ENCODE measurements at regions not wholly inside any gene's neighbourhood (a gene's known extent, or its start where the extent isn't known, plus 50 kb on each side); places are given as distances from the start of the nearest gene placed in this dataset.
"Not testable (repeated sequence)": the region's sequence is repeated elsewhere in the genome, so short reads cannot be mapped to it uniquely, and the experiment has no call there.

GRCh38 chr2:123636232-123636631 lies 388.9 kb upstream of the CNTNAP5 start:
- DNase-seq (ENCODE audit: insufficient read length, low spot score) (no peak), FAIRE-seq (no peak)
- TF ChIP-seq PAX5 (IDR thresholded peaks at IDR 0.05; ENCODE audit: insufficient read depth, low read length, severe bottlenecking) (no peak), POLR2A (IDR thresholded peaks at IDR 0.05; ENCODE audit: low read depth, low read length) (no peak), POLR2AphosphoS5 (IDR thresholded peaks at IDR 0.05; ENCODE audit: low read depth, low read length) (no peak), TAF1 (IDR thresholded peaks at IDR 0.05; ENCODE audit: low read depth, low read length) (no peak), SPI1 (IDR thresholded peaks at IDR 0.05; ENCODE audit: low read depth, low read length) (no peak), POU2F2 (IDR thresholded peaks at IDR 0.05; ENCODE audit: low read depth, low read length) (no peak)

GRCh38 chr2:123640685-123641335 lies 384.3 kb upstream of the CNTNAP5 start:
- TF ChIP-seq TAF1 (IDR thresholded peaks at IDR 0.05; ENCODE audit: low read depth, low read length) (no peak), POLR2A (IDR thresholded peaks at IDR 0.05; ENCODE audit: low read depth, low read length) (no peak), POLR2AphosphoS5 (IDR thresholded peaks at IDR 0.05; ENCODE audit: low read depth, low read length) (no peak), POU2F2 (IDR thresholded peaks at IDR 0.05; ENCODE audit: low read depth, low read length) (no peak), SPI1 (IDR thresholded peaks at IDR 0.05; ENCODE audit: low read depth, low read length) (no peak), PAX5 (IDR thresholded peaks at IDR 0.05; ENCODE audit: insufficient read depth, low read length, severe bottlenecking) (no peak)
- DNase-seq (ENCODE audit: insufficient read length, low spot score) (no peak), FAIRE-seq (no peak)

GRCh38 chr2:123644053-123644452 lies 381.0 kb upstream of the CNTNAP5 start:
- TF ChIP-seq POU2F2 (IDR thresholded peaks at IDR 0.05; ENCODE audit: low read depth, low read length) = no peak
- TF ChIP-seq POLR2AphosphoS5 (IDR thresholded peaks at IDR 0.05; ENCODE audit: low read depth, low read length) = no peak
- TF ChIP-seq TAF1 (IDR thresholded peaks at IDR 0.05; ENCODE audit: low read depth, low read length) = no peak
- TF ChIP-seq POLR2A (IDR thresholded peaks at IDR 0.05; ENCODE audit: low read depth, low read length) = no peak
- DNase-seq (ENCODE audit: insufficient read length, low spot score) (no peak), FAIRE-seq (no peak)

DNA sequence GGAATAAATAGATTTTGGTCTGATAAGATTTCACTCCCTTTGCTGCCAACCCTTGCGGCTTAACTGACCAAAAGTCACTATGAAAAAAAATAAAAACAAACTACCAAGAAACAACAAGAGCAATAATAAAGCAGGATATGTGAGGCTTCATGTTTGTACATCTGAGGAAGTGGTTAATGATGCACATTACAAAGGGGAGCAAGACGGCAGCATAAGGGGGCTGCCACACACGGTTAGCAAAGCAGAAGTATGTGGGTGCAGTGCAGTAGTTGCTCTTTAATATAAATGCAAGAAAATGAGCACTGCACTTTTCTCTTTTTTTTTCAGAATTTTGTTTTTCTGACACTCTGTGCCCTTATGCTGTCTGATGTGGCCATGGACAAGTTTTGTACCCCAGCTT lies 377.1 kb upstream of the CNTNAP5 start:
- no peak for TF ChIP-seq POLR2AphosphoS5 (IDR thresholded peaks at IDR 0.05; ENCODE audit: low read depth, low read length)
- TF ChIP-seq POLR2A (IDR thresholded peaks at IDR 0.05; ENCODE audit: low read depth, low read length) = no peak
- no peak for TF ChIP-seq PAX5 (IDR thresholded peaks at IDR 0.05; ENCODE audit: insufficient read depth, low read length, severe bottlenecking)
- no peak for TF ChIP-seq TAF1 (IDR thresholded peaks at IDR 0.05; ENCODE audit: low read depth, low read length)
- TF ChIP-seq POU2F2 (IDR thresholded peaks at IDR 0.05; ENCODE audit: low read depth, low read length) = no peak
- no peak for DNase-seq (ENCODE audit: insufficient read length, low spot score)
- FAIRE-seq = no peak

- DNase-seq (ENCODE audit: insufficient read length, low spot score) (no peak), FAIRE-seq (no peak)
- TF ChIP-seq POLR2A (IDR thresholded peaks at IDR 0.05; ENCODE audit: low read depth, low read length) (no peak), POU2F2 (IDR thresholded peaks at IDR 0.05; ENCODE audit: low read depth, low read length) (no peak), PAX5 (IDR thresholded peaks at IDR 0.05; ENCODE audit: insufficient read depth, low read length, severe bottlenecking) (no peak), TAF1 (IDR thresholded peaks at IDR 0.05; ENCODE audit: low read depth, low read length) (no peak), SPI1 (IDR thresholded peaks at IDR 0.05; ENCODE audit: low read depth, low read length) (no peak), POLR2AphosphoS5 (IDR thresholded peaks at IDR 0.05; ENCODE audit: low read depth, low read length) (no peak)
Measured at GRCh38 chr2:123648956-123649355, 376.1 kb upstream of the CNTNAP5 start.

DNA sequence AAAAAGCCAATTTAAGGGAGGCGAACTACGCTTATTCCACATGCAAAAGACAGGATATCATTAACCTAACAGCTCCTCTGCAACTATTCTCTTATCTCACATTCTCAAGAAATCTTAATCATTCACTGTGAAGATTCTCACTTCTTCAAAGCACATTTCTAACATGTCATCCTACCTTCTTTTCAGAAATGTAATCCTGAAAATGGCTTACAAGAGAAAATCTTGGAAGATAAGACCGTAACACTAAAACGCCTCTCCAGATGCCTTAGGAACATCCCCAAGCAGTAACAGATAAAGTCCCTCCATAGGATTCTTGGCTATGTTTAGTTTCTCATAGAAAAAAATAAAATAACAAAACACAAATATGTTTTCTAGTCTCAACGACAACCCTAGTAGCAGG lies 373.9 kb upstream of the CNTNAP5 start:
- DNase-seq (ENCODE audit: insufficient read length, low spot score) (no peak), FAIRE-seq (no peak)
- no peak for TF ChIP-seq POLR2AphosphoS5 (IDR thresholded peaks at IDR 0.05; ENCODE audit: low read depth, low read length)
- TF ChIP-seq SPI1 (IDR thresholded peaks at IDR 0.05; ENCODE audit: low read depth, low read length) = no peak
- no peak for TF ChIP-seq TAF1 (IDR thresholded peaks at IDR 0.05; ENCODE audit: low read depth, low read length)
- no peak for TF ChIP-seq PAX5 (IDR thresholded peaks at IDR 0.05; ENCODE audit: insufficient read depth, low read length, severe bottlenecking)
- no peak for TF ChIP-seq POU2F2 (IDR thresholded peaks at IDR 0.05; ENCODE audit: low read depth, low read length)
- no peak for TF ChIP-seq POLR2A (IDR thresholded peaks at IDR 0.05; ENCODE audit: low read depth, low read length)

GRCh38 chr2:123652320-123652719 lies 372.8 kb upstream of the CNTNAP5 start:
- TF ChIP-seq POLR2A (IDR thresholded peaks at IDR 0.05; ENCODE audit: low read depth, low read length) (no peak), SPI1 (IDR thresholded peaks at IDR 0.05; ENCODE audit: low read depth, low read length) (no peak), TAF1 (IDR thresholded peaks at IDR 0.05; ENCODE audit: low read depth, low read length) (no peak), POU2F2 (IDR thresholded peaks at IDR 0.05; ENCODE audit: low read depth, low read length) (no peak), POLR2AphosphoS5 (IDR thresholded peaks at IDR 0.05; ENCODE audit: low read depth, low read length) (no peak), PAX5 (IDR thresholded peaks at IDR 0.05; ENCODE audit: insufficient read depth, low read length, severe bottlenecking) (no peak)
- DNase-seq (ENCODE audit: insufficient read length, low spot score) (no peak), FAIRE-seq (no peak)

DNA sequence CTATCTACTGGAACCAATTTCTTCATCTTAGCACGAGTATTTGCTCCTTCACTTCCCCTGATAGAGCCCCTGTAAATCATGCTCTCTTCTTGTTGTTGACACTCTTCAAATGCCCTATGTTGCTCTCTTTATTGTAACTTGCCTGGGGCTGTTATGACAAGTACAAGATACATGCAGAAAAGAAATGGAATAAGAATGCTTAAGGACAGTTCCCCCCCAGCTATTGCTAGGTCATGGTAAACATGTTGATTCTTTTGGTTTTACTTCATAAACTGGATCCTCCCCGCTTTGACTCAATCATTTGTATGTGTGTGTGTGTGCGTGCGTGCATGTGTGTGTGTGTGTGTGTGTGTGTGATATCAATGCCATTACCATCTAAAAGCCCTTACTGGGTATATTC lies 368.5 kb upstream of the CNTNAP5 start:
- FAIRE-seq (no peak), DNase-seq (ENCODE audit: insufficient read length, low spot score) (no peak)
- TF ChIP-seq POLR2A (IDR thresholded peaks at IDR 0.05; ENCODE audit: low read depth, low read length) = no peak
- TF ChIP-seq TAF1 (IDR thresholded peaks at IDR 0.05; ENCODE audit: low read depth, low read length) = no peak
- no peak for TF ChIP-seq PAX5 (IDR thresholded peaks at IDR 0.05; ENCODE audit: insufficient read depth, low read length, severe bottlenecking)
- TF ChIP-seq SPI1 (IDR thresholded peaks at IDR 0.05; ENCODE audit: low read depth, low read length) = no peak
- no peak for TF ChIP-seq POU2F2 (IDR thresholded peaks at IDR 0.05; ENCODE audit: low read depth, low read length)
- TF ChIP-seq POLR2AphosphoS5 (IDR thresholded peaks at IDR 0.05; ENCODE audit: low read depth, low read length) = no peak

DNA sequence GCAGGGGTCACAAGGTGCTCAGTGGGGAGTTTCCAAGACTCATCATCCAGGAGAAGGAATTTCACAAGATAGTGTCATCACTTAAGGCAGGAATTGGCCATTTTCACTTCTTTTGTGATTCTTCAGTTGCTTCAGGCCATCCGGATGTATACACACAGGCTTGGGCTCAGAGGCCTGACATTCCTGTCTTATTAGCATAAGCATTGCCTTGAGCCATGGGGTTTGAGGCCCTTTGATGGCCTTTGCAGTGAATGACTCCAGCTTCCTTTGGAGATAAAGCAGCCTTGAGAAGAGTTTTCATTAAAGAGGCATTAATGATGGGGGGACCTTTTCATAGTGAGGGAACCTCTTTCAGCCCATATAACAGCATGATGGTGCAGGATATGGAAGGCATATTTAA lies 366.0 kb upstream of the CNTNAP5 start:
- DNase-seq (ENCODE audit: insufficient read length, low spot score) = no peak
- no peak for TF ChIP-seq PAX5 (IDR thresholded peaks at IDR 0.05; ENCODE audit: insufficient read depth, low read length, severe bottlenecking)
- TF ChIP-seq SPI1 (IDR thresholded peaks at IDR 0.05; ENCODE audit: low read depth, low read length) = no peak
- no peak for TF ChIP-seq POLR2A (IDR thresholded peaks at IDR 0.05; ENCODE audit: low read depth, low read length)
- TF ChIP-seq TAF1 (IDR thresholded peaks at IDR 0.05; ENCODE audit: low read depth, low read length) = no peak
- TF ChIP-seq POU2F2 (IDR thresholded peaks at IDR 0.05; ENCODE audit: low read depth, low read length) = no peak
- TF ChIP-seq POLR2AphosphoS5 (IDR thresholded peaks at IDR 0.05; ENCODE audit: low read depth, low read length) = no peak
- FAIRE-seq = no peak

GRCh38 chr2:123670286-123670685 lies 354.8 kb upstream of the CNTNAP5 start:
- no peak for TF ChIP-seq TAF1 (IDR thresholded peaks at IDR 0.05; ENCODE audit: low read depth, low read length)
- no peak for TF ChIP-seq POLR2A (IDR thresholded peaks at IDR 0.05; ENCODE audit: low read depth, low read length)
- no peak for TF ChIP-seq SPI1 (IDR thresholded peaks at IDR 0.05; ENCODE audit: low read depth, low read length)
- no peak for TF ChIP-seq POLR2AphosphoS5 (IDR thresholded peaks at IDR 0.05; ENCODE audit: low read depth, low read length)
- no peak for TF ChIP-seq PAX5 (IDR thresholded peaks at IDR 0.05; ENCODE audit: insufficient read depth, low read length, severe bottlenecking)
- TF ChIP-seq POU2F2 (IDR thresholded peaks at IDR 0.05; ENCODE audit: low read depth, low read length) = no peak
- no peak for FAIRE-seq
- DNase-seq (ENCODE audit: insufficient read length, low spot score) = no peak

- FAIRE-seq; DNase-seq (ENCODE audit: insufficient read length, low spot score): not testable (repeated sequence)
Measured at GRCh38 chr2:123683797-123684196, 341.3 kb upstream of the CNTNAP5 start.

Measured in GM12891 (cell line).